ENCODE measurements at regions not wholly inside any gene's neighbourhood (a gene's known extent, or its start where the extent isn't known, plus 50 kb on each side); places are given as distances from the start of the nearest gene placed in this dataset.
"Not testable (repeated sequence)": the region's sequence is repeated elsewhere in the genome, so short reads cannot be mapped to it uniquely, and the experiment has no call there.

DNA sequence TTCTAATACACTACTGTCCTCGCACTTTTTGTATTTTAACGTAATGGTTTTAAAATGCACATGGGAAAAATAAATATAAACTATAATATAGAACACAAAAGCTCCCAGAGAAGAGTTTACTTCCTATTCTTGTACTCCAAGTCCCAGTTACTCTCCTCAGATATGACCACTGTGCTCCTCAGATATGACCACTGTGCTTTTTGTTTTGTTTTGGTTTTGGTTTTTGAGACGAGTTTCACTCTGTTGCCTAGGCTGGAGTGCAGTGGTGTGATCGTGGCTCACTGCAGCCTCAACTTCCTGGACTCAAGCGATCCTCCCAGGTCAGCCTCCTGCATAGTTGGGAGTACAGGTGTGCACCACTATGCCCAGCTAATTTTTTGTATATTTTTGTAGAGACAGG is 76.8 kb upstream of the NBPF11 start:
- not testable (repeated sequence) for TF ChIP-seq POLR2A, CTCF (IDR thresholded peaks at IDR 0.05)
